SH-SY5Y (cell line): ENCODE measurements at regions not wholly inside any gene's neighbourhood (a gene's known extent, or its start where the extent isn't known, plus 50 kb on each side); places are given as distances from the start of the nearest gene placed in this dataset.

Experiments used
- GATA2 ChIP-seq: IDR thresholded peaks from 2 replicates; pipeline ENCODE4 v1.6.1; 2011; ENCODE audit warnings: mild to moderate bottlenecking, low read depth, low read length
- GATA3 ChIP-seq: IDR thresholded peaks from 2 replicates; pipeline ENCODE4 v1.6.1; 2011; ENCODE audit warnings: low read depth, mild to moderate bottlenecking, low read length, moderate library complexity

DNA sequence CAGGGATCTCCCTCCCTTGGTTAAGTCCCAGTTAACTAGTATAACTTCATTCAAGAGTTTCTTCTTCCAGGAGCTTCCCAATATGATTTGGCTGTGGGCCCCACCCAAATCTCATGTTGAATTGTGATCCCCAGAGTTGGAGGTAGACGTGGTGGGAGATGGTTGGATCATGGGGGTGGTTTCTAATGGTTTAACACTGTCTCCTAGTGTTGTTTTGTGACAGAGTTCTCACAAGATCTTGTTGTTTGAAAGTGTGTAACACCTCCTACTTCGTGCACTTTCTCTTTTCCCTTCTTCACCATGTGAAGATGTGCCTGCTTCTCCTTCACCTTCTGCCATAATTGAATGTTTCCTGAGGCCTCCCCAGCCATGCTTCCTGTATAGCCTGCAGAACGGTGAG, 251.8 kb upstream of the FGGY start:
- TF ChIP-seq GATA2 (no peak), GATA3 (no peak)
